ENCODE measurements at regions not wholly inside any gene's neighbourhood (a gene's known extent, or its start where the extent isn't known, plus 50 kb on each side); places are given as distances from the start of the nearest gene placed in this dataset.
A peak's percentile ranks its signal among the peaks of the same experiment; 100 is the strongest.

- TF ChIP-seq CBFB (CRISPR knock-in tag; IDR thresholded peaks at IDR 0.05) (no peak), ARID5B (CRISPR knock-in tag; IDR thresholded peaks at IDR 0.05) (peak; percentile 65), HNF4A (CRISPR knock-in tag; IDR thresholded peaks at IDR 0.05) (0 out of 2 replicates have a peak, but pooled peaks have one; percentile 29), CHCHD3 (CRISPR knock-in tag; IDR thresholded peaks at IDR 0.05) (no peak), HMG20B (CRISPR knock-in tag; conservative IDR thresholded peaks at IDR 0.05) (no peak), BCL6 (CRISPR knock-in tag; IDR thresholded peaks at IDR 0.05) (peak; percentile 74), FOXA3 (CRISPR knock-in tag; IDR thresholded peaks at IDR 0.05) (peak; percentile 46; the same call in 1 of the 2 replicates), GATAD2A (CRISPR knock-in tag; IDR thresholded peaks at IDR 0.05) (peak; percentile 19; the same call in 1 of the 2 replicates), ZNF331 (CRISPR knock-in tag; IDR thresholded peaks at IDR 0.05) (no peak), ZNF276 (CRISPR knock-in tag; IDR thresholded peaks at IDR 0.05; ENCODE audit: low read depth) (no peak), MEF2D (CRISPR knock-in tag; IDR thresholded peaks at IDR 0.05) (peak; percentile 74)
- Histone ChIP-seq H3K36me3 (replicated peaks in 1 of 2; ENCODE audit: control insufficient read depth in 1 of 2, insufficient read depth in 2 of 2, low read length in 2 of 2) (no peaks in the 10 kb centered on the region), H3K9me3 (ENCODE audit: low read length) (no peaks in the 10 kb centered on the region), H3K27ac (ENCODE audit: extremely low read length, insufficient read depth, low read length) (no peak overlapping the region), H4K20me1 (ENCODE audit: insufficient read depth, low read length) (no peaks in the 10 kb centered on the region), H2AFZ (ENCODE audit: low read length) (no peak overlapping the region), H3K27me3 (ENCODE audit: control insufficient read depth in 1 of 2, insufficient read depth in 2 of 2, low read length in 2 of 2) (no peaks in the 10 kb centered on the region), H3K4me3 (replicated peaks in 1 of 3; ENCODE audit: insufficient read depth in 1 of 3, low read depth in 2 of 3, low read length in 3 of 3) (no peak overlapping the region; a peak in 1 of 6 replicates), H3K9ac (ENCODE audit: insufficient read depth, low read depth, low read length) (no peak overlapping the region), H3K79me2 (ENCODE audit: insufficient read depth, low read length) (no peaks in the 10 kb centered on the region), H3K4me1 (ENCODE audit: insufficient read depth, low read length) (peaks cover 18% of the 10 kb centered on the region), H3K4me2 (ENCODE audit: low read depth, low read length) (peak overlapping the region; percentile 26; the same call in 1 of the 2 replicates)
- peak; percentile 43; the same call in 1 of the 3 replicates for ATAC-seq
- no TSS peak for BruUV-seq (replicated peaks)
- ChIA-PET CTCF (ENCODE audit: low intra/inter-chr PET ratio, low total read pairs) (no interaction called here), POLR2A (no interaction called here)
- peak; percentile 32 for DNase-seq (ENCODE audit: low spot score)
- in situ Hi-C loops (cut with HindIII; ENCODE audit: extremely low pct_ligation_motif_present, low pct_unique_long_range_greater_than_20kb) (no loop called here), intact Hi-C loops (cut with micrococcal nuclease; ENCODE audit: unreplicated experiment) (no loop called here)
- WGBS (ENCODE audit: low lambda C conversion rate): 20% methylated on average over 2 of the region's 2 CpGs
- no peak for FAIRE-seq
Measured at GRCh38 chr5:124683917-124684555, 62.4 kb downstream of the ZNF608 start.
